ENCODE measurements at regions not wholly inside any gene's neighbourhood (a gene's known extent, or its start where the extent isn't known, plus 50 kb on each side); places are given as distances from the start of the nearest gene placed in this dataset.

DNA sequence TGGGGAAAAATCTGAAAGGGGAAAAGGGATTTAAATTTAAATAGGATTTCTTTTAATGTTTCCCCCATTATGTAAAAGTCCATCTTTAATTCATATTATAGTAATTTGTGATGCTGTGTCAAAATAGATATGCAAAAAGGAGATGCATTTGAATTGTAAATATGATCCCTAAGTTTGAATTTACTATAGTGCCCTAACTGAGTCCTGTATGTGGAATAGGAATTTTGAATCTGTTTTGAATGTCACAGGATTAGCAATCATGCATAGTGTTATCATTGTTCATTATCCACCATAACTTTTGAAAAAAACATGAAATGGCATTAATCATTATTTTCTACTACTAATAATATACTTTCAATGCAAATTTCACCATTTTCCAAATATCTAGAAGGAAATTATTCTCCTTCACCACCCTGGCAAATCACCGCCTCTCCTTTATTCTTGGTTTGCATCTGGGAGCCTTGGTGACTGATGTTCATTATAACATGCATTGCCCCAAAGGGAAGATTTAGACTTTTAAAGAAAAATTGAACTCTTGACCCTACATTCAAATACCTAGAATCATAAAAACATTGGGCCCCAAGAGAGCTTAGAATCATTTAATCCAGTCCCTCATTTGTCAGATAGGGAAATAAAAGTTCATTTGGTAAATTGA is 341.5 kb upstream of the TMPO start:
- no peaks in the 10 kb centered on the region for H3K4me1 Mint-ChIP-seq (ENCODE audit: low read depth)

GRCh38 chr12:98174428-98174809 is 341.0 kb upstream of the TMPO start:
- no peak for DNase-seq (ENCODE audit: low spot score, unreplicated experiment)
- Mint-ChIP-seq H3K27ac (no peak overlapping the region), H3K4me3 (ENCODE audit: low read depth) (no peak overlapping the region), H3K27me3 (peaks cover under 1% of the 10 kb centered on the region), H3K9me3 (ENCODE audit: low read depth) (no peaks in the 10 kb centered on the region), H3K36me3 (ENCODE audit: insufficient read depth) (no peaks in the 10 kb centered on the region), H3K4me1 (ENCODE audit: low read depth) (no peaks in the 10 kb centered on the region)
- no peak for TF ChIP-seq CTCF (IDR thresholded peaks at IDR 0.05; ENCODE audit: unreplicated experiment)

More for the DNA sequence above, 341.5 kb upstream of the TMPO start:
- Mint-ChIP-seq H3K36me3 (ENCODE audit: insufficient read depth) (no peaks in the 10 kb centered on the region), H3K27ac (no peak overlapping the region), H3K9me3 (ENCODE audit: low read depth) (no peaks in the 10 kb centered on the region), H3K27me3 (no peaks in the 10 kb centered on the region), H3K4me3 (ENCODE audit: low read depth) (no peak overlapping the region)
- TF ChIP-seq CTCF (IDR thresholded peaks at IDR 0.05; ENCODE audit: unreplicated experiment), result no peak
- DNase-seq (ENCODE audit: low spot score, unreplicated experiment), result no peak

GRCh38 chr12:98178126-98178525 is 337.3 kb upstream of the TMPO start:
- no peak for TF ChIP-seq CTCF (IDR thresholded peaks at IDR 0.05; ENCODE audit: unreplicated experiment)
- peaks cover 9% of the 10 kb centered on the region for H3K27me3 Mint-ChIP-seq
- no peaks in the 10 kb centered on the region for H3K9me3 Mint-ChIP-seq (ENCODE audit: low read depth)
- no peak for DNase-seq (ENCODE audit: low spot score, unreplicated experiment)
- no peak overlapping the region for H3K27ac Mint-ChIP-seq
- H3K36me3 Mint-ChIP-seq (ENCODE audit: insufficient read depth), result no peaks in the 10 kb centered on the region
- H3K4me3 Mint-ChIP-seq (ENCODE audit: low read depth), result no peak overlapping the region
- no peaks in the 10 kb centered on the region for H3K4me1 Mint-ChIP-seq (ENCODE audit: low read depth)

- no peaks in the 10 kb centered on the region for H3K4me1 Mint-ChIP-seq (ENCODE audit: low read depth)
- H3K9me3 Mint-ChIP-seq (ENCODE audit: low read depth), result no peaks in the 10 kb centered on the region
- DNase-seq (ENCODE audit: low spot score, unreplicated experiment), result no peak
- H3K4me3 Mint-ChIP-seq (ENCODE audit: low read depth), result no peak overlapping the region
- peaks cover 9% of the 10 kb centered on the region for H3K27me3 Mint-ChIP-seq
- TF ChIP-seq CTCF (IDR thresholded peaks at IDR 0.05; ENCODE audit: unreplicated experiment), result no peak
- H3K27ac Mint-ChIP-seq, result no peak overlapping the region
- no peaks in the 10 kb centered on the region for H3K36me3 Mint-ChIP-seq (ENCODE audit: insufficient read depth)
These were observed 336.2 kb upstream of the TMPO start for GRCh38 chr12:98179151-98179550.

- TF ChIP-seq CTCF (IDR thresholded peaks at IDR 0.05; ENCODE audit: unreplicated experiment), result no peak
- H3K27me3 Mint-ChIP-seq, result peaks cover 9% of the 10 kb centered on the region
- no peaks in the 10 kb centered on the region for H3K9me3 Mint-ChIP-seq (ENCODE audit: low read depth)
- no peak overlapping the region for H3K27ac Mint-ChIP-seq
- no peaks in the 10 kb centered on the region for H3K4me1 Mint-ChIP-seq (ENCODE audit: low read depth)
- H3K4me3 Mint-ChIP-seq (ENCODE audit: low read depth), result no peak overlapping the region
- no peak for DNase-seq (ENCODE audit: low spot score, unreplicated experiment)
- no peaks in the 10 kb centered on the region for H3K36me3 Mint-ChIP-seq (ENCODE audit: insufficient read depth)
These were observed 334.8 kb upstream of the TMPO start for GRCh38 chr12:98180603-98181002.

All from progenitor cell of endocrine pancreas (in vitro differentiated cells).